NOMO-1 treated with DMSO at 0.1 percent for 48 hours (cell line): ENCODE measurements at regions not wholly inside any gene's neighbourhood (a gene's known extent, or its start where the extent isn't known, plus 50 kb on each side); places are given as distances from the start of the nearest gene placed in this dataset.
A peak's percentile ranks its signal among the peaks of the same experiment; 100 is the strongest.
"Not testable (repeated sequence)": the region's sequence is repeated elsewhere in the genome, so short reads cannot be mapped to it uniquely, and the experiment has no call there.

ENCODE experiments used
- DNase-seq: peaks from one replicate; lab custom pipeline; 2025; ENCODE audit not compliant: unreplicated experiment; lab: John Stamatoyannopoulos, UW

- no peak for DNase-seq
Observed at GRCh38 chr1:157270705-157271274, 132.6 kb upstream of the ETV3 start.

- peak; percentile 65 for DNase-seq
Observed at GRCh38 chr1:157269656-157270375, 131.6 kb upstream of the ETV3 start.

- no peak for DNase-seq
Observed at GRCh38 chr1:157262891-157263290, 124.7 kb upstream of the ETV3 start.

GRCh38 chr1:157262422-157262821, 124.2 kb upstream of the ETV3 start:
- no peak for DNase-seq

GRCh38 chr1:157255891-157256290, 117.7 kb upstream of the ETV3 start:
- DNase-seq = not testable (repeated sequence)

GRCh38 chr1:157254183-157254582, 116.0 kb upstream of the ETV3 start:
- DNase-seq = not testable (repeated sequence)

- DNase-seq = no peak
Observed at GRCh38 chr1:157252473-157252872, 114.3 kb upstream of the ETV3 start.

- DNase-seq = no peak
Observed at GRCh38 chr1:157249739-157250138, 111.5 kb upstream of the ETV3 start.

GRCh38 chr1:157249326-157249725, 111.1 kb upstream of the ETV3 start:
- peak; percentile 73 for DNase-seq

GRCh38 chr1:157247764-157248049, 109.5 kb upstream of the ETV3 start:
- not testable (repeated sequence) for DNase-seq

GRCh38 chr1:157247005-157247763, 109.0 kb upstream of the ETV3 start:
- no peak for DNase-seq

GRCh38 chr1:157245823-157246222, 107.6 kb upstream of the ETV3 start:
- DNase-seq = no peak

GRCh38 chr1:157241185-157241538, 103.0 kb upstream of the ETV3 start:
- DNase-seq = no peak

GRCh38 chr1:157240495-157241184, 102.4 kb upstream of the ETV3 start:
- no peak for DNase-seq

GRCh38 chr1:157239936-157240335, 101.7 kb upstream of the ETV3 start:
- DNase-seq = no peak

GRCh38 chr1:157238585-157238984, 100.4 kb upstream of the ETV3 start:
- no peak for DNase-seq

- no peak for DNase-seq
Observed at GRCh38 chr1:157237981-157238380, 99.8 kb upstream of the ETV3 start.

- no peak for DNase-seq
Observed at GRCh38 chr1:157237522-157237921, 99.3 kb upstream of the ETV3 start.

GRCh38 chr1:157236072-157236471, 97.9 kb upstream of the ETV3 start:
- no peak for DNase-seq

GRCh38 chr1:157235307-157235706, 97.1 kb upstream of the ETV3 start:
- DNase-seq = no peak

GRCh38 chr1:157234705-157235273, 96.6 kb upstream of the ETV3 start:
- no peak for DNase-seq

- DNase-seq = no peak
Observed at GRCh38 chr1:157233131-157233530, 94.9 kb upstream of the ETV3 start.
